ENCODE measurements at regions not wholly inside any gene's neighbourhood (a gene's known extent, or its start where the extent isn't known, plus 50 kb on each side); places are given as distances from the start of the nearest gene placed in this dataset.

- TF ChIP-seq CTCF (IDR thresholded peaks at IDR 0.05) (no peak), EZH2 (IDR thresholded peaks at IDR 0.05; ENCODE audit: borderline replicate concordance, insufficient read depth, low read depth, low read length, poor library complexity, severe bottlenecking) (no peak)
These were observed 877.0 kb downstream of the NR2F1-AS1 start for GRCh38 chr5:92703976-92704375.

Measured in B cell (primary cell).